Fibroblast of the aortic adventitia (primary cell): ENCODE measurements at regions not wholly inside any gene's neighbourhood (a gene's known extent, or its start where the extent isn't known, plus 50 kb on each side); places are given as distances from the start of the nearest gene placed in this dataset.
A peak's percentile ranks its signal among the peaks of the same experiment; 100 is the strongest.

ENCODE experiments used
- DNase-seq: peaks from one replicate; pipeline ENCODE4 v3.0.0-alpha.2; 2010; ENCODE audit warnings: low read depth
- H3K4me3 ChIP-seq: 2 replicates; pipeline ENCODE4 v1.5.1; 2011; ENCODE audit warnings: low read depth, mild to moderate bottlenecking, control low read depth, low read length, moderate library complexity
- CTCF ChIP-seq: IDR thresholded peaks from 2 replicates; pipeline ENCODE4 v1.5.1; 2011; ENCODE audit warnings: mild to moderate bottlenecking, low read length, control low read depth, inconsistent platforms; ENCODE audit not compliant: insufficient read depth

- no peak for TF ChIP-seq CTCF
- H3K4me3 ChIP-seq, result no peak overlapping the region
- DNase-seq, result no peak
Observed at GRCh38 chr16:86982912-86983311, 334.3 kb downstream of the C16orf95 start.

GRCh38 chr16:86983621-86984020, 333.6 kb downstream of the C16orf95 start:
- DNase-seq, result no peak
- no peak for TF ChIP-seq CTCF
- H3K4me3 ChIP-seq, result no peak overlapping the region

- TF ChIP-seq CTCF, result no peak
- no peak for DNase-seq
- H3K4me3 ChIP-seq, result no peak overlapping the region
Observed at GRCh38 chr16:86984343-86984742, 332.8 kb downstream of the C16orf95 start.

GRCh38 chr16:86984991-86985647, 332.1 kb downstream of the C16orf95 start:
- DNase-seq, result no peak
- TF ChIP-seq CTCF, result no peak
- no peak overlapping the region for H3K4me3 ChIP-seq

- H3K4me3 ChIP-seq, result no peak overlapping the region
- no peak for TF ChIP-seq CTCF
- no peak for DNase-seq
Observed at GRCh38 chr16:86985648-86986015, 331.6 kb downstream of the C16orf95 start.

GRCh38 chr16:86986136-86986535, 331.1 kb downstream of the C16orf95 start:
- no peak for DNase-seq
- peak; percentile 18 for TF ChIP-seq CTCF

More at GRCh38 chr16:86986136-86986535, 331.1 kb downstream of the C16orf95 start:
- no peak overlapping the region for H3K4me3 ChIP-seq
